GM18507 (cell line): ENCODE measurements at regions not wholly inside any gene's neighbourhood (a gene's known extent, or its start where the extent isn't known, plus 50 kb on each side); places are given as distances from the start of the nearest gene placed in this dataset.

ENCODE experiments used
- DNase-seq: peaks from one replicate; pipeline ENCODE4 v3.0.0; 2011; ENCODE audit warnings: low read depth; ENCODE audit not compliant: insufficient read length; ENCODE audit errors: extremely low spot score
- FAIRE-seq: peaks from 2 replicates; lab custom pipeline; 2011; peaks lifted over from hg19 to GRCh38; lab: Jason Lieb, UNC

DNA sequence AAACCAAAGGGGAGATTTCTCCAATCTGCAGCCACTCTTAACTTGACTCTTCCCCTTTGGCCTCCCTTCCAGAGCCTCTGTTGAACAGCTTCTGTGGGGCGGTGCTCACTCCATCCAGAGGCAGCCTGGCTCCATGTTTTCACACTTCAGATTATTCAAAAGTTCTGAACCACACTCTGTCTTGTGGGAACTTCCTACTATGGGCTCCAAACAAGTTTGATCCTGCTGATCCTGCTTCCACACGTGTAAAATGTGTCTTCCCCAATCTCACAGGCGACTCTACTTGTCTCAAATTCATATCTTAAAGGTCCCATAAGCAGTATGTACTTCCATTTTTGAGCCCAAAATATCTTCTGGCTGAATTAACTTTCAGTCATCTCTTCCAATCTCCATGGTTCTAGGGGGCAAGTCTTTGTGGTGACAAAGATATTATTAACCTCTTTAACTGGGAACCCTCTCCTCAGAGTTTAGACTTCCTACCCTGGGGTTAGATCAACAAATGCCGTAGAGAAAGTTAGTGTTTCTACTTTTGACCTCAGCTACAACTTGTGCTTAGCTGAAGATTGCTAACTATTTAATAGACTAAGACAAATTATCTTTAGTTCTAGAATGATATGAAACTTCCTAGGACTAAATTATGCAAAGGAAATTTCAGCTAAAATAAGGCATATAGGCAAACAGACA, 176.3 kb upstream of the BCL6 start:
- DNase-seq = no peak

DNA sequence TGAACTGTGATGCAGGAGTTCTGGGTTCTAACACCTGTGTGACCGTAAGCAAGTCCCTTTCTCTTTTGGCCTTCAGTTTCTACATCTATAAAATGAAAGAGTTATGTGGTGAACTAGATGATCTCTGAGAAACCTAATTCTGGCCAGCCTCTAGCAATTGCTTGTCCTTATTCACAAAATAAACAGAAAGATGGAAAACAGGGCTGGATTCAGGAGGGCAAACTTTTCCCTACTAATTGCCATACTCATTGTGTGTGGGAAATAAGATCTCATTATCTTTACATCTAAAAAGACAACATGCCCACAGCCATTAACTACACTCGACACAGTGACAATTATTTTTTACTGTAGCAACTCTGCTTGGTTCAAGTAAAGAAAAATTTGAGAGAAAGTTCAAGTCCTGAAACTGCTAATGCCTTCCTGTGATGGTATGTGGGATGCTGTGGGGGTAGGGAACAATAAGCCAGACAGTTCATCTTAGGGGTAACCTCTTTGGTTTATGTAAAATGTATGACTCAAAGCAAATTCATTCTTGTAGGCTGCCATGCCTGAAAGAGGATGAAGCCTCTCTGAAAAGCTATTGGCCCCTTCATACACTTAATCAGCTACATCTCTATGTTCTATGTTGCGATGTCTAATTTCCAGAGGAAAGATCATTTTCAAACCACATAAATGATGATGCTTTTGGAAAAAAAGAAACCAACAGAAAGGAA, 177.6 kb upstream of the BCL6 start:
- DNase-seq (no peak), FAIRE-seq (no peak)

More for the DNA sequence above, 176.3 kb upstream of the BCL6 start:
- FAIRE-seq = no peak

DNA sequence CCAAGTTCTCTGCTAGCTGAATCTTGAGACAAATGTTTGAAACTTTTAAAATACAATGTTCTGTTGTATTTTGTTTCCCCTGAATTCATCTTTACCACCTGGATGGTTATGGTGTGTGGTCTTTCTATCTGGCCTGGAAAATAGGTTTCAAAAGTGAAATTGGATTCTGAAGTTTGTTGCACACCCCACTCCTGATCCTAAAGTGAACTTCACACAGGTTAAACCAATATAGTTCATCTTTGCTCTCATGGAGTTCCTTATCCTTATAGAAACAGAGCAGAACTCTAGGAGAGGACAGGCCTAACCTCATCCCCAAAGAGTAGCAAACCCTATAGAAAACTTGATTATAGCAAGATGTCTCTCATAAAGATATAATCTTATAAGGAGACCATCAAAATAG, 179.4 kb upstream of the BCL6 start:
- FAIRE-seq = no peak
- no peak for DNase-seq

DNA sequence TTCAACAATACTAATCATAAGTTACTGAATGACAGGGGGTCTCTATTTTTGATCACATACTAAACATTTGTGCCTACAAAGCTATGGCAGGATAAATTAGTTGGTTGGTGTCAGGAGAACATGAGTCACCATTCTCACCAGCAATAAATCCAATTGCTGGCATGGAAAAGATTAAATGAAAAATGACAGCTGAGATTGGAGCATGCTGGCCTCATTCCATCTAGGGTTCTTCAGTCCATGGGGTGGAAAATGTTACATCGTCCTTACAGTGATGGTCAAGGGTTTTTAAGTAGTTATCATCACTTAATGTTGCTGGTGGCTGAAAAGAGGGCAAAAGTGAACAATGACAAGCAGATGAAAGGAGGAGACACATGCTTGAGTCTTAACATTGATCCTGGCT, 180.1 kb upstream of the BCL6 start:
- no peak for DNase-seq
- no peak for FAIRE-seq

DNA sequence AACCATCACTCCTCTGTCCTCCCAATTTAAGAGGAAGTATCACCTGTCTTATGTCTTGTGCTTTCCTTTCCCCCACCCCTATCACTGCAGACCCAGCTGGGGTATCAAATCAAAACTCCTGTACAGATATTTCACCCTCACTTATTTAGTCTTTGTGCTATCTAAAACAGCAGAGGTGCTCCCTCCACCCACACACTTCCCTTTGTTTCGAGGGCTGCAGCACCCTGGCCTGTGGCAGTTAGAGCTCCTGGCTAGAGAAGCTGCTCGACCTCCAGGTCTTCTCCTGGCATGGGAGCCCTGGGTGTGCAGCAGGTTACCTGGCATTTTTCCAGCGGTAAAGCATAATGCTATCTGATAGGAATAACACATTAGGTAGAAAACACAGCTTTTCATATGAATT, 181.4 kb upstream of the BCL6 start:
- DNase-seq (no peak), FAIRE-seq (peak; percentile 5)

DNA sequence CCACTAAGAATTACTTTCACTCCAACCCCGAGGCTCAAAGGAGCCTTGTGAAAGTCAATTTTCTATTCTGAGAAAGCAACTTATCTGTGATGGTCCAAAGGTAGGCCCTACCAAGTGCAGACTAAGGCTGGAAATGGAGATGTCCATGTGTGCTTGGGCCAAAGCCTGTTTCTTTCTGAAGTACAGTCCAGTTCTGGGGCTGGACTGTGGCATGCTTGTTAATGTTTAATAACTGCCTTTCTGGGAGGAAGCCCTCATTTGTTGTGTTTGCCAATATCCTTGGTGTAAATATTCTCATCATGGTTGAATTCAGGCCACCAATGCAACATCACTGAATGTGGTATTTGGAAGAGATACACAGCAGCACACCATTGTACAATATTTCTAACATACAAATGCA, 182.3 kb upstream of the BCL6 start:
- FAIRE-seq = no peak

DNA sequence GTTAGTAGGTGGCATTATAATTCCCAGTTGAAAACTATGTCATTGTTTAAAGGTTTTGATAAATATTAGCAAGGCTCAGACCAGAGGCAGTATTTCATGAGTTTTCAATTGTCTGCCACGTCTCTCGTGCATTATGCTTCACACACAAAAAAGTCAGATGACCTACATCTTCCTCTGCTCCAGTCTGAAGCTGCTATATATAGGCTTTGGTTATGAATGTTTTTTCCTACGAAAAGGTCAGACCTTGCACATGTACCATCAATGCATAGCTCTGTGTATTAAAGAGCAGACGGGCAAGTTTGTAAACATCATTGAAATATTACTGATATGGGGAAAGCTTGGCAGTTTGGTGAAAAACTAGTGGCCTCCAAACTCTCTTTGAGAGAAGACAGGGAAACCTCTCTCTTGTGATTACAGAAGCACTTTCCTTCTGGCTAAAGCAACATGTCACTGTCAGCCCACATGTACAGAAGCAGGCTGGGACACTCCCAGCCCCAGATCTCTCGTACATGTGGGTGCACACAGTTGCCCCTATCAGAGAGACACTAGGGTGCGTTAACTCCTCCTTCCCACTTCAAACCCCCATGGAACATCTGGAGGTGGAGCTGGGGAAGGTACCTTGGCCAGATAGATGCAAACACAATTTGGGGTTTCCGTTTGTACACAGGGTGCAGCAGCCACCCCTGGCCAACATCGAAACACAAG, 184.0 kb upstream of the BCL6 start:
- FAIRE-seq (no peak), DNase-seq (no peak)

More for the DNA sequence above, 182.3 kb upstream of the BCL6 start:
- DNase-seq = no peak

DNA sequence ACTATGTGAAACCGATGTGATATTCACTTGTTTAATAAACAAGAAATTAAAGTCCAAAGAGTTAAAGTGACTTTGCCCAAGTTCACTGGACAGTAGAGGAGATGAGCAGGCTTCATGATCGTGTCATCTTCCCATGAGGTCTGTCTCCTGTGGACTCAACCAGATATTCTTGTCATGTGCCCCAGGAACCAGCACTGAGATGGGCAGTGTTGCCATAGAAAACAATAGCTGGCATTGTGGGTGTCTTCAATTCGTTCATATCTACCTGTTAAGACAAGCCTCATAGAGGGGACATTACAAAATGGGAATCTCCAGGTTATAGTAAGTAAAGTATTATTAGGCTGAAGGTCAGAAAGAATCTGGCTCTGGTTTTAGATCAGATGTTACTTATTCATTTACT, 184.8 kb upstream of the BCL6 start:
- FAIRE-seq (no peak), DNase-seq (no peak)

DNA sequence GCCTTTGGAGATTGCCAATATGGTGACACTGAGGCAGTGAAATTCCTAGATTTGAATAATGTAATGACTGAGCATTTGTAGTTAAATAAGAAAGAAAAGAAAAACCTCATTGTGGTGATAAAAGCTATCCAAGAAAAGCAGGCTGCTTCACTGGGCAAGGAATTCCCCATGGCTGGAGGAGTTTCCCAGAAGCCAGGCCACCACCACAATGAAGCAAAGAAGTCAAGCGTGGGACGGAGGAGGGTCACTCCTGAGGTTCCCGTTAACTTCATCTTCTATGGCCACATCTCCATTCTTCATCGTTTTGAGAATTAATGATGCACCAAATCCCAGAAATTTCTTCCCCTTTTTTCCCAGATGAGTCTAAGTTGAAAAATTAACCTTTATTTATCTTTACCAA, 185.8 kb upstream of the BCL6 start:
- FAIRE-seq = no peak
- no peak for DNase-seq

DNA sequence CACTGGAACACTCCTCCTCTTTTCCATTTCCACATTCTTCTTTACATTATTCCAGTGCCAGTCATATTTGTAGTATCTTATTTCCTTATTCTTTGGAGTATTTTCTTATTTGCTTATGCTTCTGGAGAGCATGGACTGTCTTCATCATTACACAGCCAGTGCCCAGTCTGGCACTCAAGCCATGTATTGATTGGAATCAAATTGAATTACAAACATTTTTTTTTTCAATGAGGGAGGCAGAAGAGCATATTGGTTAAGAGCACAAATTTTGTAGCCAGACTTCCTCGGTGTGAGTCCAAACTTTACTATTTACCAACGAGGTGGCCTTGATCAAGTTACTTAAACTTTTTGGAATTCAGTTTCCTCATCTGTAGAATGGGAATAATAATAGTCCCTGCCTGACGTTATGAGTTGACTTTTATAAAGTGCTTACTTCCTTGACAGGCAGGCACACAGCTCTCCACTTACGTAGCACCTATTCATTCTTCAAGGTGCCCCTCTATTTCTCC, 186.6 kb upstream of the BCL6 start:
- FAIRE-seq (no peak), DNase-seq (no peak)

DNA sequence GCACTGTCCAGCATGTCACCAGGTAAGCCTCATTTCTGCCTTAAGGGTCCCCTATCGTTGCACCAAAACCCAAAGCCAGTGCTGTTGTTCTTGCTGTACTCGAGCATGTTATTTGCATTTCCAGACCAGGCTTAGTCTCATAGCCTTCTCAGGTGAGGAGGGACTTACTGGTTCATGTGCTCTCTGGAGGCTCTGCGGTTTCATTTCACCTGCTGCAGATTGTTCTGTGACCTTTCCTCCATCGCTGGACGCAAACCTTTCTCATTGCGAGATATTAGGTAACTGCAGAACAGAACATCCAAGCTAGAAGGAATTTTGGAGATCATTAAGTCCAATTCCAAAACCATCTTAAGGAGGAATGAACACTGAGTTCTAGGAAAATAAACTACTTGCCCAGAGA, 187.3 kb upstream of the BCL6 start:
- no peak for DNase-seq
- no peak for FAIRE-seq

DNA sequence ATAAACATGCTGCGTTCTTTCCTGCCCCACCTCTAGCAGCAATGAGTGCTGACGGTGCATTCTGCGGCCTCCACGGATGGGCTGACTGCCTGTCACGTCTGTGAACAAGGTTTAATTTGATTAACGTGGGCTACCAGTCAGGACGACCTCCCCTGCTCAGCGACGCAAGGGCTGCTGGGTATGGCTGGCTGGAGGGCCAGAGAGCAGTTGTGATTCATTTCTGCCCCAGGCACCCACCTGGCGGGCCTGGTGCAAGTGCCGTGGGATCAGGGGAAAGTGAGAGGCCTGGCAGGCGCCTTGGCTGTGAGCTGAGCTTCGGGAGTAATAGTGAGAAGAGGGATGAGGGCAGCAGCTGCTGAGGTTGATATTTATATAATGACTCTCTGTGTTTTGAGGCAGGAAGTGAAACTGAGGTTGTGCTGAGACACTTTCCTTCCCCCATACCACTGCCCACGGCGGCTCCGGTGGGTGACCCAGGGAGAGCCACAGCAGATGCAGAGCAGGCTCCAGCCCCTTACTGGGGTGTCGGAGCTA, 190.4 kb upstream of the BCL6 start:
- DNase-seq = peak; percentile 52
- peak; percentile 84 for FAIRE-seq

DNA sequence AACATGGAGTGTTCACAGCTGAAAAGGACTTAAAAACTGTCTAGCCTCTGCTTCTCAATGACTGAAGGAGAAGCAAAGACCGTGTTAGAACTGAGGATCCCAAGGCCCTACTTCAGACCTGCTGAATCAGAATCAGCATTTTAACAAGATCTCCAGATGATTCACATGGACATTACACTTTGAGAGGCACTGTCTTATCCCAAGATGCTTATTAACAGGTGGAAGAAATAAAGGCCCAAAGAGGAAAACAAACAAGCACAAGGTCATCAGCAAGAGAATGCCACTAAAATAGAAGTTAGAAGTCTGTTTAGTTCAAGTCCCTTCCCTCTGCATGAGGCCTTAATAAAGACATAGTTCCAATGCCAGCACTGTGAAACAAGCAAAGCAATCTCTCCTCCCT, 191.4 kb upstream of the BCL6 start:
- no peak for FAIRE-seq

DNA sequence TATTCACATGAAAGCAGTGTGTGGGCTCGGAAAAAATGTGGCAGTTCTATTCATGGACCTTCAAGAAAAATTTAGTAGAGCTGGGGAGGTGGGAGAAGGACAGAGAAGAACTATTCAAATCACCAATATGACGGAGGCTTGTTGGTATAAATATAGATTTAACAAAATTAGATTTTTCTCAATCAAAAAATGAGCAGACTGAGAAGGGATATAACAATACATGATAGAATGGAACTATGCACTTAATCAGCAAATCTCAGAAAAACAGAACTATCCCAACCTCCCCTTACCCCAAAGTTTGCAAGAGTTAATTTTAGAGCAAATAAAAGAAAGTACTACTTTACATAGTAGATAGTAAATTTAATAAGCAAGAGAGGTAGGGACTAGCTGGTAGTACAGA, 194.6 kb upstream of the BCL6 start:
- no peak for FAIRE-seq
- DNase-seq = no peak

More for the DNA sequence above, 191.4 kb upstream of the BCL6 start:
- DNase-seq = no peak

DNA sequence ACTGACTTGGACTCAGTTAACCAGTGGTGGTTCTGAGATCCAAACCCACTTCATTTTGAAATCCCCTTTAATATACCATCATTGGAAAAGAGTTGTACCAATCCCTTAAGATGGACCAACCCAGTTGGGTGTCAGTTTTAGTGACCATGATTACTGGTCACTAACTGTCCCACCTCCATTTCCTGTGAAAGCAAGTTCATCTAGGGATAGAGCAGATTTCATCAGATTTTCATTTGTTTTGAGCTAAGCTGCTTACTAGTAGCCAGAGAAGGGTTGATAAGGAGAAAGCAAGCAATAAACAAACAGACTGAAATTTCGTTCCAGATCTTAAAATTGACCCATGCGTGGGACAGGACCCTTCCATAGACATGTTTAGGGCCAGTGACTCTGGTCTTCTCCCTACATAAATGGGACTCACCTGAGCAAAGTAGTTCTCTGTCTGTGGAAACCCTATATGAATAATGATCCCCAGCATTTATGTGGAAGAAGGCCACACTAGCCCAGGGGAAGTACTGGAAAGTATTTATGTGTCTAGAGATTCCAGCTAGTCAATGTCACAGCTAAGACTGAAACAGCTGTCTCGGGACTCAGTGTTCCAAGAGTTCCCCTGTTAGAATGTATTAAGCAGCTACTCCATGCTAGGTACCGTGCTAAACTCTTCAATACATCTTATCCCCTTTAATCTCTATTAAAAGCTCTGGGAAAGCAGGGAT, 196.0 kb upstream of the BCL6 start:
- FAIRE-seq (no peak), DNase-seq (no peak)

DNA sequence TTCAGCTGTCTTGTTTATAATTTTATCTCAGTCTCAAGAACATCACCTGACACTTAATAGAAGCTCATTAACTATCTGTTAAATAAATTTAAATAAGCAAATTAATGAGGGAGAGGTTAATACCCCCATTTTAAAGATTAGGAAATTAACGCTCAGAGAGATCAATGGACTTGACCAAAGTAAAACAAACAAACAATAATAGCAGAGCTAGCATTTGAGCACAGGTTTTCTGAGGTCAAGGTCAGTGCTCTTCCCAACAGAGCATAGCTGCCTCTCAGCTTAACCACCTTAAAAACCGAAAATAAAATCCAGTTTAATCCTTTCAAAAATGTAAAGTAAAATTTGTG, 196.6 kb upstream of the BCL6 start:
- DNase-seq (no peak), FAIRE-seq (no peak)

DNA sequence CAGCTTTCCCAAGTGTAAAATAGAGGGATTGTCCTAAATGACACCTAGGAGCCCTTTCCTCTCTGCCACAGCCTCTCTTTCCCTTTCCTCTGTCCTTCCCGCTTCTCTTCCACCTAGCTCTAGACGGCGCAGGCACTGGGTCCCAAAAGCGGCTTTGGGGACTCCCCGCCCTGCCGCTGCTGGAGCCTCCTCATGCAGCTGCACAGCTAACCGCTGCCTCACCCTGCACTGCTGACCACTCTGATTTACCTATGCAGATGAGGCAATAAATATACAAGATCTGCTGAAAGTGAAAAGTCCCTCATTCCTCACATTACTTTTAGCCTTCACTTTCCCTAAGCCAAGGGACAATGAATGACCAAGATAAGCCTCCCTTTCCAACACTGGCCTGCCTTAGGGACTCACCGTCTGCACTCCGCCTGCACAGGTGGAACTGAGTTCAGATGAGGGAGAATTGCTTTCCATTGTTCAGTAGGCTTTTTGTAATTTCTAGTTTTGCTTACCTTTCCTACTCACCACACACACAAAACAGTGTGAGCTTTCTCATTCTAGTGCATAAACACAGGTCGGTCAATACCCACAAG, 197.5 kb upstream of the BCL6 start:
- no peak for FAIRE-seq
- DNase-seq = no peak

DNA sequence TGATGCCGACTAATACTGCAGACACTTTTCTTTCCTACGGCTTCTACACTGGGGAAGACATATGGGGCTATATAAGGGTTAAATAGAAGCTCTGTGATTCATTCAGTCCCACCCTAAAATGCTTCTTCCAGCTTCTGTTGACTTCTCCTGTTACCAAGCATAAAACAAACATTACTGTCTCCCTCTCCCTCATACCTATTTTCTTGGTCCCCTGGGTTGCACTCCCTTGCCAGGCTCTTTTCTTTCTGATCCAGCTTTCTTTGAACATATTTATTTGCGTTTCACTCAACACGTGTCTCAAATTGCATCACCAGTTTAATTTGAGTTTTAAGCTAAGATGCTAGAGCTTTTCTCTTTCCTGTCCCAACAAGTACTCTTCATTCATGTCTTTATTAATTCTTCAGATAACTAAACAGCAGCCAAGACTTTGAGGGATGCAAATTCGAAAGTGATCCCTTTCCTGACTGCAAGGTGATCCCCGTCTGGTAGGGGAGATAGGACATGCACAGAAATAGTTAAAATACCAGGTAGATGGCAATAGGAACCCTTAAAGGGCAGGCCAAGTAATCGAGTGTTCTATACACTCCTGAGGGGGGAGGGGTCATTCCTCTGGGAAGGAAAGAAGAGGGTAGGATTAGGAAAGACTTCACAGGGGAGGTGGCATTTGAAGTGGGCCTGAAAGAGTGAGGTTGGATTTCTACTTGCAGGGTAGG, 198.6 kb upstream of the BCL6 start:
- DNase-seq (no peak), FAIRE-seq (no peak)
